ENCODE measurements at regions not wholly inside any gene's neighbourhood (a gene's known extent, or its start where the extent isn't known, plus 50 kb on each side); places are given as distances from the start of the nearest gene placed in this dataset.

DNA sequence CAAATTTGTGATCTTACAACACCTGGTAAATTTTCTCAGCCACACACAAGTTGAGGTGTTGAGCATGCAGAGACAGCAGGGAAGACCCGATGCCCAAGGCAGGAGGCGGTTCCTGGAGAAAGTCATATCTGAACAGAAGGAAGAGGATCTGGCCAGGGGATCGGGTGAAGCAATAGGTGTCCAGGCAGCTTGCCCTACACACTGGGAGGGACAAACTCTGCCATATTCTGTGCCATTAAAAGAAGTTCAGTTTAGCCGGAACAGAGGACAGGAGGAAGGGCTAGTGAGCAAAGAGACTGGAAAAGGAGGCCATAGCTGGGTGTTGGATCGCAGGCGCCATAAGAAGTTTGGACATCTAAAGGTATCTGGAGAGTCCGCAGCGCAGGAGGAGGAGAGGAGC lies 76.5 kb downstream of the TMPRSS5 start:
- Histone ChIP-seq H3K4me3 (ENCODE audit: insufficient read depth, low read depth, low read length) (no peak overlapping the region), H3K9me1 (ENCODE audit: insufficient read depth, low read length) (no peaks in the 10 kb centered on the region), H3K14ac (replicated peaks; ENCODE audit: low read depth, low read length) (no peak overlapping the region), H3K4me1 (ENCODE audit: control insufficient read depth, insufficient read depth, low read length) (no peaks in the 10 kb centered on the region), H2BK120ac (ENCODE audit: low read depth, low read length) (no peak overlapping the region), H3K4ac (ENCODE audit: low read depth, low read length) (no peak overlapping the region), H4K91ac (ENCODE audit: insufficient read depth, low read depth, low read length) (no peak overlapping the region), H2AK5ac (ENCODE audit: low read depth, low read length) (no peak overlapping the region), H3K9me3 (ENCODE audit: control insufficient read depth, insufficient read depth, low read length) (no peaks in the 10 kb centered on the region; the same call in 1 of the 2 replicates), H3K9ac (ENCODE audit: low read depth, low read length) (no peak overlapping the region), H3K56ac (ENCODE audit: extremely low read depth, insufficient read depth, low read length) (no peak overlapping the region), H2AK9ac (replicated peaks; ENCODE audit: low read depth, low read length, poor library complexity) (no peak overlapping the region), H3K79me1 (ENCODE audit: low read depth in 1 of 2, low read length in 2 of 2) (no peaks in the 10 kb centered on the region), H2BK15ac (ENCODE audit: low read depth, low read length) (no peak overlapping the region), H3K27me3 (ENCODE audit: control insufficient read depth, insufficient read depth, low read length) (peaks cover 8% of the 10 kb centered on the region), H4K5ac (ENCODE audit: low read depth, low read length) (no peak overlapping the region), H4K20me1 (ENCODE audit: insufficient read depth, low read length) (no peaks in the 10 kb centered on the region), H3K27ac (ENCODE audit: insufficient read depth, low read length) (no peak overlapping the region), H2AFZ (replicated peaks; ENCODE audit: low read length, poor library complexity) (no peak overlapping the region), H3K36me3 (ENCODE audit: control insufficient read depth, insufficient read depth, low read length) (no peaks in the 10 kb centered on the region), H3K18ac (ENCODE audit: low read depth, low read length) (no peak overlapping the region), H3K23ac (ENCODE audit: low read depth, low read length) (no peak overlapping the region), H2BK20ac (ENCODE audit: low read depth, low read length) (no peak overlapping the region), H4K8ac (ENCODE audit: low read depth in 2 of 2, low read length in 2 of 2) (no peak overlapping the region), H2BK5ac (ENCODE audit: low read depth, low read length, poor library complexity, severe bottlenecking) (no peak overlapping the region), H3K4me2 (ENCODE audit: low read depth, low read length) (no peak overlapping the region)
- ATAC-seq (ENCODE audit: low read depth) (no peak), DNase-seq (no peak)
- ChIA-PET POLR2A (ENCODE audit: unreplicated experiment) (no interaction called here), CTCF (no interaction called here)
- in situ Hi-C loops (cut with MboI; ENCODE audit: low sequenced_read_pairs): no loop called here
- dilution Hi-C loops (cut with HindIII; ENCODE audit: low sequenced_read_pairs, unreplicated experiment): no loop called here
- 77% methylated on average over 7 of the region's 8 CpGs; no CpG with 5 or more reads in 1 of the 2 experiments for WGBS, 2 experiments (ENCODE audit: extremely low coverage in 2 of 2, insufficient read length in 1 of 2)
- TF ChIP-seq USF2 (IDR thresholded peaks at IDR 0.05; ENCODE audit: low read depth, low read length): no peak
- TF ChIP-seq CEBPB (IDR thresholded peaks at IDR 0.05; ENCODE audit: low read depth, low read length): no peak
- TF ChIP-seq POLR2A (IDR thresholded peaks at IDR 0.05; ENCODE audit: low read depth, low read length): no peak
- TF ChIP-seq NFE2L2 (IDR thresholded peaks at IDR 0.05; ENCODE audit: low read depth, low read length): no peak
- no peak for TF ChIP-seq FOS (IDR thresholded peaks at IDR 0.05; ENCODE audit: low read depth, low read length)
- TF ChIP-seq RCOR1 (IDR thresholded peaks at IDR 0.05; ENCODE audit: insufficient replicate concordance, low read length): no peak
- no peak for TF ChIP-seq RFX5 (IDR thresholded peaks at IDR 0.05; ENCODE audit: low read depth, low read length)
- TF ChIP-seq, protein P1, sequence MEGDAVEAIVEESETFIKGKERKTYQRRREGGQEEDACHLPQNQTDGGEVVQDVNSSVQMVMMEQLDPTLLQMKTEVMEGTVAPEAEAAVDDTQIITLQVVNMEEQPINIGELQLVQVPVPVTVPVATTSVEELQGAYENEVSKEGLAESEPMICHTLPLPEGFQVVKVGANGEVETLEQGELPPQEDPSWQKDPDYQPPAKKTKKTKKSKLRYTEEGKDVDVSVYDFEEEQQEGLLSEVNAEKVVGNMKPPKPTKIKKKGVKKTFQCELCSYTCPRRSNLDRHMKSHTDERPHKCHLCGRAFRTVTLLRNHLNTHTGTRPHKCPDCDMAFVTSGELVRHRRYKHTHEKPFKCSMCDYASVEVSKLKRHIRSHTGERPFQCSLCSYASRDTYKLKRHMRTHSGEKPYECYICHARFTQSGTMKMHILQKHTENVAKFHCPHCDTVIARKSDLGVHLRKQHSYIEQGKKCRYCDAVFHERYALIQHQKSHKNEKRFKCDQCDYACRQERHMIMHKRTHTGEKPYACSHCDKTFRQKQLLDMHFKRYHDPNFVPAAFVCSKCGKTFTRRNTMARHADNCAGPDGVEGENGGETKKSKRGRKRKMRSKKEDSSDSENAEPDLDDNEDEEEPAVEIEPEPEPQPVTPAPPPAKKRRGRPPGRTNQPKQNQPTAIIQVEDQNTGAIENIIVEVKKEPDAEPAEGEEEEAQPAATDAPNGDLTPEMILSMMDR (conservative IDR thresholded peaks at IDR 0.05; ENCODE audit: low read depth, low read length): no peak
- TF ChIP-seq SMC3 (IDR thresholded peaks at IDR 0.05; ENCODE audit: low read depth, low read length): no peak
- no peak for TF ChIP-seq RAD21 (IDR thresholded peaks at IDR 0.05; ENCODE audit: low read length)
- TF ChIP-seq MAFK (IDR thresholded peaks at IDR 0.05; ENCODE audit: low read depth, low read length): no peak
- no peak for TF ChIP-seq CHD1 (IDR thresholded peaks at IDR 0.05; ENCODE audit: low read depth, low read length)
- TF ChIP-seq MAZ (IDR thresholded peaks at IDR 0.05; ENCODE audit: borderline replicate concordance, low read depth, low read length): no peak
- no peak for TF ChIP-seq BHLHE40 (IDR thresholded peaks at IDR 0.05; ENCODE audit: low read depth, low read length)
- no peak for TF ChIP-seq MXI1 (IDR thresholded peaks at IDR 0.05; ENCODE audit: borderline replicate concordance, low read depth, low read length)
- no peak for TF ChIP-seq ELK1 (IDR thresholded peaks at IDR 0.05; ENCODE audit: borderline replicate concordance, low read depth, low read length)
- intact Hi-C loops (cut with micrococcal nuclease): no loop called here
- BruUV-seq (replicated peaks): no TSS peak

All from IMR-90 (cell line).